Hindlimb muscle (tissue), 1 donor: ENCODE measurements at regions not wholly inside any gene's neighbourhood (a gene's known extent, or its start where the extent isn't known, plus 50 kb on each side); places are given as distances from the start of the nearest gene placed in this dataset.

Experiments used
- DNase-seq: peaks from one replicate; pipeline ENCODE4 v3.0.0-alpha.2; 2013

GRCh38 chr5:96340357-96340756 is 92.7 kb downstream of the PCSK1 start:
- DNase-seq: no peak

GRCh38 chr5:96339862-96340261 is 93.2 kb downstream of the PCSK1 start:
- no peak for DNase-seq

- no peak for DNase-seq
Measured at GRCh38 chr5:96338624-96339415, 94.2 kb downstream of the PCSK1 start.

DNA sequence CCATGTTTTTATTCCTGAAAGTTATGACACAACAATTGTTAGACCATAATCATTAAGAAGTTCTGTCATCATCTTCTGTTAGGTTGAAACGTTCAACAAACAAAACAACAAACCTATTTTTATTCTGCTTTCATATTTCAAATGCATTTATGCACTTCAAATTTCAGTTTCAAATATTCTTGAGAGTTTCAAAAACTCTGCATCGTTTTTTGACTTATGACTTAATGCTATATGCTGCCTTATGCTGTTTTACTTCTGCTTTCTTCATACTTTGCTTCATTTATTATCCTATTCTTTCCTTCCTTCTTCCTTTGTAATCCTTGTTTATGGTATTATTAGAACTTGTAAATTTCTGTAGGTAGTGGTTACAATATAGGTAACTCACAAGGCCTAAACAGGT is 95.0 kb downstream of the PCSK1 start:
- no peak for DNase-seq

- DNase-seq: no peak
Measured at GRCh38 chr5:96337048-96337781, 95.8 kb downstream of the PCSK1 start.

- peak; percentile 81 for DNase-seq
Measured at GRCh38 chr5:96336351-96336985, 96.6 kb downstream of the PCSK1 start.

DNA sequence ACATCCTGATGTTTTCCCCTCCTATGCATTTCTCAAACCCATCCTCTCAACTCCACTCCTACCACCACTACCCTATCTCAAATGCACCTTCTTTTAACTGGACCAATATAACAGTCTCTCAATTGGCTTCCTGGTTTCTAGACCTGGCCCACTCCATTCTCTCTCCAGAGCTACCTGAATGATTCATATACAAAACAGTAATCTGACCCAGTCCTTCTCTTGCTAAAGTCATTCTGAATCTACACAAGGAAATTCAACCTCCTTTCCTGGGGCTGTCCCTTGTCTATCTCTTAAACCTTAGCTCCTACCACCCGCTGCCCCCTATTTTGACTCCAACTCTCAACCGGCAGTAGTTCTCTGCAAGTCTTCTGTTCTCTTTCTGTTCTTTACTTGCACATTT is 97.2 kb downstream of the PCSK1 start:
- DNase-seq: no peak

- no peak for DNase-seq
Measured at GRCh38 chr5:96333391-96333790, 99.7 kb downstream of the PCSK1 start.

DNA sequence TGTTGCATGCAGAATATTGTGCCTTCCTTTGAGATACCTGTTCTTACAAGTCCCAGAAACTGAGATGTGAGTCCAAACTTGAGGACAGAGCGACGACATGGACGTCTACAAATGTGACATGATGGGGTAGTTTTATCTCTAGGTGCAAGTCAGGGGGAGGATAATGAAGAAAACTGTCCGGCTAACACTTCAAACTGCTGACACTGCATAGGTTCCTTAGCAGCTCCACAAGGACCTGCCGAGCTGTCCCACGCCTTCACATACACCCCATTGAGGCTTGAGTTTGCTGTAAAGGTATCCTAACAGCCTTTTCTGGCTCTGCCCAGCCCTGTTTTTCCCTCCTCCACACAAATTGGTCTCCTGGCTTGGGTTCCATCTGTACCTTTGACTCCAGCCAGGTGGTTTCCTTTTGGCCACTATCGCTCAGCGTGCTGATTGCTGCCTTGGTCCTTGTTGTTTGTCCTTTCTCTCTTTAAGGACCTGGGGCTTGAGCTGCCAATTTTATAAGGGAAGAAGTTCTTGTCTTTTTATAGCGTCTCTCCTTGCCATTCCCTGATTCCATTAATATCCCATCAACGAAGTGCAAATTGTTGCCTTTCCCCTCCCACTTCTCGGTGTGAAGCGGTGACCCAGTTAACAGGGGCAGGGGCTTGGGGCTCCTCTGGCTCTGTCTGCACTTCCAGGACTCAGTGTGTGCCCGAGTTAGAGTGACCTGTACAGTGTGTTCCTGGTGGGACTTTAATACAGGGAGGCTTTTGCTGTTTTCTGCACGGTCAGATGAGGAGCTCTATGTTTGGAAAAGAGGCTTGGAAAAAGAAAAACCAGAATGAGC is 100.3 kb downstream of the PCSK1 start:
- no peak for DNase-seq

- no peak for DNase-seq
Measured at GRCh38 chr5:96331681-96332361, 101.2 kb downstream of the PCSK1 start.

DNA sequence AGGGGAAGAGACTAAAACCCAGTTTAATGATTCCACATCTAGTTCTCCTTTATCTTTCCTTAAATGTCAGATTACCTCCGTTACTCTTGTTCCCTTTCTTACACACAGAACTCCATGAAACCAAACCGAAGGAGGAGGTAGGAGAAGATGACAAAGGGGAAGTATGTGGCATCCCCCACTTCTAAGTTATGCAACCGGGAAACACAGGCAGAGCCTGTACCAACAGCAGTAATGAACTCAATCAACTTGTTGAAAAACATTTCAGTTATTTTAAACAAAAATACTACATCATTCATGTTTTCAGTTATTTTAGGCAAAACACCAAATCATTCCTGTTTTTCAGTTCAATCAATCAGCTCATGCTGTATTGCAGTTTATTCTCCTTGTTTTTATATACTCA is 101.8 kb downstream of the PCSK1 start:
- DNase-seq: no peak

GRCh38 chr5:96330530-96331140 is 102.4 kb downstream of the PCSK1 start:
- DNase-seq: no peak

DNA sequence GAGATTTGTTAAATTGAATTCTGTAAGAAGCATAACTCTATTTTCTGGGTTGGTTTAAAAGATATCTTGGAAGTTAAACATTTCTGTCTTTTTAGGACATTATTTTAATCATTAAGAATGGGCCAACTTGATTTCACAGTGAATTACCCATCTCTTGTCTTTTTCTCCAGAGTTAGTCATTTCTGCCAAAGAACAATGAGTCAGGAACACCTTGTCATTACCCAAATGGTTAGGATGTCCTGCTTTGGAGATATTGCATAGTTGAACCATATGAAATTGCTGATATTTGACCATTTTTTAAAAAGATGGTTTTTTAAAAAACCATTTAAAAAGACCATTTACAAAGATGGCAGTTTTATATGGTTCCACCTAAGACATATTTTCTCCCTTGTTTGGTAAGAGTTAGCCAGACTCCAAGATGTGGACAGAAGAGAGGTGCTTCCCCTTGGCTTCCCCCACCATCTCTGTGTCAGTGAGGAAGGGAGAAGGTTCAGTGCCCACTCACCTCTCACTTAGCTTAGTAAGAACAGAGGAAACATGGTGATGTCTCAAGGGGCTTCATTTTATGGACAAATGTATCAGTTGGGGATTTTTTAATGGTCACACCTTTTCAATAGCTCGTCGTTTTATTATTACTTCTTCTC is 103.0 kb downstream of the PCSK1 start:
- no peak for DNase-seq

GRCh38 chr5:96329289-96329688 is 103.8 kb downstream of the PCSK1 start:
- no peak for DNase-seq

DNA sequence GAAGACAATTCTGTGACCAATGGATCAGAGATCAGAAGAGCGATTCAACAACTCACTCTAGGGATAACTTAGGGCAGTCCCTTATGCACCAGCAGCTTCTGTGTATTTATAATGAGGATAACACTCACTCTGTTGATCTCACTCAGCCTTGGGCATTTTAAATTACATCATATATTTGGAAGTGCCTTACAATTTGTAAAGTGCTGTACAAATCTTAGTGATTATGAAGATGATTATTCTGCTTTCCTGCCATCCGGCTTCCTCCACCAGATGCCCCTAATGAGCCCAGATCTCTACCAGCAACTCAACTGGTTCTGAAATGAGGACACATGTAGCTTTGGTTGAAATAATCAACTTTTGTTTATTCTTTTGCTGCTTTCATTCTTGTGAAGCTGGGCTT is 105.3 kb downstream of the PCSK1 start:
- DNase-seq: no peak

- DNase-seq: no peak
Measured at GRCh38 chr5:96326902-96327301, 106.1 kb downstream of the PCSK1 start.

GRCh38 chr5:96324708-96325107 is 108.3 kb downstream of the PCSK1 start:
- DNase-seq: no peak

GRCh38 chr5:96322865-96323264 is 110.2 kb downstream of the PCSK1 start:
- no peak for DNase-seq

- no peak for DNase-seq
Measured at GRCh38 chr5:96322217-96322616, 110.8 kb downstream of the PCSK1 start.

DNA sequence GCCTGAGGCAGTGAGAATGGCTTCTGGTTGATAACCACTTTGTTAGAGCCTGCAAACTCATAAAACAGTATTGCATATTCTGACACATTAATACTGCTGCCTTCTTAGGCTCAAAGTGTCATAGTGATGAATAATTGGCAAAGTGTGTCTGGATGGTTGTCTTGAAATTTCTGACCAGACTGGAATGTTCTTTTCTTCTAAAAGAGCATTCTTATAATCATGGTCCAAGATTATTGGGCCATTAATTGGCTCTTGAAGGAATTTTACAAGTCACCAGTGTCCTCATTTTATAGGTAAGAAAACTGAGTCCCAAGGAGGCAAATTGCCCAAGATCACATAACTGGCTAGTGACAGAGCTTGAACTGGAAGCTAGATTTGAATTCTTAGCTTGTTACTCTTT is 111.7 kb downstream of the PCSK1 start:
- DNase-seq: no peak

DNA sequence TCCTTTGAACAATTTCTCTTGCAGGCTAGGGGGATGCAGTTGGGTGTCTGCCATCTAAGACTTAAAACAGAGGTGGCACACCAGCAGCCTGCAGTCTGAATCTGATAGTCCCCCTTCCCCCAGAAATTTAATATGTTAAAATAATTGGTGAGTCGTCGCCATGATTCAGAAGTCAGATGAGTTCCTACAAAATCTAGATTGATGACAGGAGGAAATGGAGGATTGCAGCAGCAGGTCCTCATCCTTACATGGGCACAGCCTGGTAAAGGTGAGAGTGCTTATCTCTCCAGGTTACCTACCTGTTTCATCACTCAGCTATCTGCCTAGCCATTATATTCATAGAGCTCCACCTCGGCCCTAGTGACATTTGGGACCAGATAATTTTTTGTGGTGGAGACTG is 112.3 kb downstream of the PCSK1 start:
- DNase-seq: no peak
